HG03469 (cell line): ENCODE measurements at regions not wholly inside any gene's neighbourhood (a gene's known extent, or its start where the extent isn't known, plus 50 kb on each side); places are given as distances from the start of the nearest gene placed in this dataset.
"Not testable (repeated sequence)": the region's sequence is repeated elsewhere in the genome, so short reads cannot be mapped to it uniquely, and the experiment has no call there.

ENCODE experiments used
- ATAC-seq: cut with Tn5 transposase; IDR thresholded peaks from one replicate; pipeline ENCODE4 v1.9.1; 2021; ENCODE audit warnings: mild to moderate bottlenecking, moderate library complexity, moderate number of reproducible peaks; ENCODE audit not compliant: unreplicated experiment

GRCh38 chr18:11391661-11392060 lies 217.7 kb upstream of the SLC35G4 start:
- no peak for ATAC-seq

GRCh38 chr18:11388755-11389680 lies 220.4 kb upstream of the SLC35G4 start:
- ATAC-seq: no peak

- ATAC-seq: no peak
Observed at GRCh38 chr18:11387880-11388279, 221.5 kb upstream of the SLC35G4 start.

- no peak for ATAC-seq
Observed at GRCh38 chr18:11383381-11383780, 226.0 kb upstream of the SLC35G4 start.

GRCh38 chr18:11380968-11381367 lies 228.4 kb upstream of the SLC35G4 start:
- no peak for ATAC-seq

GRCh38 chr18:11379660-11380059 lies 229.7 kb upstream of the SLC35G4 start:
- no peak for ATAC-seq

GRCh38 chr18:11377766-11378540 lies 228.6 kb upstream of the PIEZO2 start:
- no peak for ATAC-seq

GRCh38 chr18:11372163-11372562 lies 222.8 kb upstream of the PIEZO2 start:
- no peak for ATAC-seq

- no peak for ATAC-seq
Observed at GRCh38 chr18:11369556-11369955, 220.2 kb upstream of the PIEZO2 start.

- no peak for ATAC-seq
Observed at GRCh38 chr18:11368020-11368419, 218.7 kb upstream of the PIEZO2 start.

- ATAC-seq: no peak
Observed at GRCh38 chr18:11367351-11367750, 218.0 kb upstream of the PIEZO2 start.

- ATAC-seq: no peak
Observed at GRCh38 chr18:11366410-11366809, 217.0 kb upstream of the PIEZO2 start.

GRCh38 chr18:11362856-11363255 lies 213.5 kb upstream of the PIEZO2 start:
- no peak for ATAC-seq

- not testable (repeated sequence) for ATAC-seq
Observed at GRCh38 chr18:11361862-11362261, 212.5 kb upstream of the PIEZO2 start.

- ATAC-seq: no peak
Observed at GRCh38 chr18:11357678-11358077, 208.3 kb upstream of the PIEZO2 start.

- not testable (repeated sequence) for ATAC-seq
Observed at GRCh38 chr18:11344576-11344975, 195.2 kb upstream of the PIEZO2 start.

- ATAC-seq: no peak
Observed at GRCh38 chr18:11343096-11343495, 193.7 kb upstream of the PIEZO2 start.

- not testable (repeated sequence) for ATAC-seq
Observed at GRCh38 chr18:11342115-11342514, 192.7 kb upstream of the PIEZO2 start.

GRCh38 chr18:11339188-11339775 lies 189.9 kb upstream of the PIEZO2 start:
- no peak for ATAC-seq

- no peak for ATAC-seq
Observed at GRCh38 chr18:11336241-11336640, 186.9 kb upstream of the PIEZO2 start.

- no peak for ATAC-seq
Observed at GRCh38 chr18:11327391-11328009, 178.1 kb upstream of the PIEZO2 start.
